ENCODE measurements at regions not wholly inside any gene's neighbourhood (a gene's known extent, or its start where the extent isn't known, plus 50 kb on each side); places are given as distances from the start of the nearest gene placed in this dataset.

GRCh38 chr7:157482517-157483087 is 145.8 kb downstream of the DNAJB6 start:
- peak; percentile 32 for DNase-seq

- DNase-seq, result no peak
Observed at GRCh38 chr7:157483515-157483914, 146.7 kb downstream of the DNAJB6 start.

- DNase-seq, result no peak
Observed at GRCh38 chr7:157483971-157484410, 147.2 kb downstream of the DNAJB6 start.

- no peak for DNase-seq
Observed at GRCh38 chr7:157484411-157485081, 147.7 kb downstream of the DNAJB6 start.

- DNase-seq, result no peak
Observed at GRCh38 chr7:157485361-157485831, 148.6 kb downstream of the DNAJB6 start.

GRCh38 chr7:157486007-157486755 is 149.4 kb downstream of the DNAJB6 start:
- no peak for DNase-seq

- DNase-seq, result no peak
Observed at GRCh38 chr7:157487046-157487770, 150.4 kb downstream of the DNAJB6 start.

GRCh38 chr7:157488281-157488680 is 151.5 kb downstream of the DNAJB6 start:
- no peak for DNase-seq

- DNase-seq, result no peak
Observed at GRCh38 chr7:157488966-157489365, 152.2 kb downstream of the DNAJB6 start.

Data from hematopoietic multipotent progenitor cell treated with erythropoietin and hydrocortisone succinate and interleukin-3 and kit ligand, for 4 days (in vitro differentiated cells).